ENCODE measurements at regions not wholly inside any gene's neighbourhood (a gene's known extent, or its start where the extent isn't known, plus 50 kb on each side); places are given as distances from the start of the nearest gene placed in this dataset.
"Not testable (repeated sequence)": the region's sequence is repeated elsewhere in the genome, so short reads cannot be mapped to it uniquely, and the experiment has no call there.

- not testable (repeated sequence) for DNase-seq
Observed at GRCh38 chr15:92768131-92768530, 112.6 kb upstream of the FAM174B start.

- DNase-seq: no peak
Observed at GRCh38 chr15:92770641-92771040, 115.1 kb upstream of the FAM174B start.

GRCh38 chr15:92772061-92772460 is 116.5 kb upstream of the FAM174B start:
- DNase-seq: no peak

DNA sequence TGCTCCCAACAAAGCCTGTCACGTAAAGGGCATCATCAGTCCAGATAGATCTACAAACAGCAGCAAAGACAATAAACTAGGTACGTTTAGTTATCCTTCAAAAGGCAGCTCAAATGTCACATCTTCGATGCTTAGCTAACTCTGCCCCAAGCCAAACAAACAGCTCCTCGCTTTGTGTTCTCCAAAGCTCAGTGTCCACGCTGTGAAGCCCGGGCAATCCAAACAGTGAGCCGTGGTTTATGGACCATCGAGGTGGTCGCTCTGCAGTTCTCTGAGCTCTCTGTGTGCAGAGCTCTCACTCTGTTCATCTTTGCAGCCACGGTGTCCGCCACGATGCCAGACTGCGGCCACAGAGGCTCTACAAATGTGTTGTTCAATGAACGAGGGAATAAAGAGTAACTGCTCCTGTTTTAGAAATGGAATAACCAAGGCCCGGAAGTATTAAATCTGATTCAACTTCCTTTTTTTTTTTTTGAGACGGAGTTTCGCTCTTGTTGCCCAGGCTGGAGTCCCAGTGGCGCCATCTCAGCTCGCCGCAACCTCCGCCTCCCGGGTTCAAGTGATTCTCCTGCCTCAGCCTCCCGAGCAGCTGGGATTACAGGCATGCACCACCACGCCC is 117.2 kb upstream of the FAM174B start:
- no peak for DNase-seq

DNA sequence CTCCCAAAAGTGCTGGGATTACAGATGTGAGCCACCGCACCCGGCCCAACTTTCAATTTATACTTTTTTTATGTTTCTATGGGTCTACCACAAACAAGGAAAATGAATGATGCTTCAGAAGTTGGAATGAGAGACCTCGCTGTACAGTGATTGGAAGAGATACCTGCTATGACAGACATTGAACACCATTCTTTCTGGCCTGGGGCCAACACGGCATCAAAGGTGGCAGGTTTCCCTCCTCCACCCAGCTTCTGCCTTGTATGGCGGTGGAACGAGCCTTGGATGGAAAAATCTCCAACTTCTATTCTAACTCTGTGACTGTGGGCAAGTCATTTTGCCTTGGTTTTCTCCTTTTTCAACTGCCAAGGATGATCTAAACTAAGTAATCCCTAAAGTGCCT is 117.8 kb upstream of the FAM174B start:
- DNase-seq: no peak

DNA sequence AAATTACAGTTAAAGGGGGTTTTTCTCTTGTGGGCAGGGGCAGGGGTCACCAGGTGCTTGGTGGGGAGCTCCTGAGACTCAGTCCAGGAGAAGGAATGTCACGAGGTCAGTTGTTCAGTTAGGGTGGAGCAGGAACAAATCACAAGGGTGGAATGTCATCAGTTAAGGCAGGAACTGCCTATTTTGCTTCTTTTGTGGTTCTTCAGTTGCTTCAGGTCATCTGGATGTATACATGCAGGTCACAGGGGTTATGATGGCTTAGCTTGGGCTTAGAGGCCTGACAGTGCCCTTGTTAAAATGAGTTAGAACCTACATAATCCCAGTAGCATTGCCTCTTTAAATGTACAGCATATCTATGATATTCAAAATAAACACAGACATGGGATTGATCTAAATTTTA is 120.2 kb upstream of the CHD2 start:
- no peak for DNase-seq

DNA sequence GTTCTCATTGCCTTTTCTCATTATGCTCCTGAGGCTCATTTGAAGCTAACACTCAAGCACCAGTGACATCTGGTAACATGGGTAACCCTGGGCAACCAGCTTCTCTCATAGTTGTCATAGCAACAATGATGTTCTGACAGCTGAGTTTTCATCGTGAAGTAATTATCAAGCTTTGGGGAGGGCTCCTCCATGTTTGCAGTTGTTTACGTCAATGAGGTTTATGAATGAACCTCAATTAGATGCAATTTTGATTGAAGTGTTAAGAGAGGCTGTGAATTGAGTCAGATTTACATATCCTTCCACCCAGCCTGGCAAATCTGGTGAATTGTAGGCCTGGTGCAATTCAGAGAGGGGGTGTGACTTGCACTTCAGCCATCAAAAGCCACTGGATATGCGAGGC is 119.3 kb upstream of the CHD2 start:
- DNase-seq: no peak

- no peak for DNase-seq
Observed at GRCh38 chr15:92781925-92782453, 118.1 kb upstream of the CHD2 start.

DNA sequence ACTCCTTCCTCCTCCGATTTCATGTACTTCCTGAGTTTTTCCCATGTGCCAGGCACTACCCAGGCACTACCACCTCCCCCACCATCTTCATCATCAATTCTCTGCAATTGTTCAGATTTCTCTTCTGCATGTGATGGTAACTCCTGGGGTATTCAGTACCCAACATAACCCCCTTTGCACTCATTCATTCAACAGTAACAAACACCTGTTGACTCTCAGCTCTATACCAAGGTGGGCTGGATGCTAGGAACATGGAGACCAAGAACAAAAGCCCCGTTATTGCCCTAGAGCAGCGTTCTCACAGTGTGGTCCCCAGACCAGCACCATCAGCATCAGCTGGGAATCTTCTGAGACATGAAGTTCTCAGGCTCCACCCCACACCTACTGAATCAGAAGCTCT is 113.0 kb upstream of the CHD2 start:
- no peak for DNase-seq

DNA sequence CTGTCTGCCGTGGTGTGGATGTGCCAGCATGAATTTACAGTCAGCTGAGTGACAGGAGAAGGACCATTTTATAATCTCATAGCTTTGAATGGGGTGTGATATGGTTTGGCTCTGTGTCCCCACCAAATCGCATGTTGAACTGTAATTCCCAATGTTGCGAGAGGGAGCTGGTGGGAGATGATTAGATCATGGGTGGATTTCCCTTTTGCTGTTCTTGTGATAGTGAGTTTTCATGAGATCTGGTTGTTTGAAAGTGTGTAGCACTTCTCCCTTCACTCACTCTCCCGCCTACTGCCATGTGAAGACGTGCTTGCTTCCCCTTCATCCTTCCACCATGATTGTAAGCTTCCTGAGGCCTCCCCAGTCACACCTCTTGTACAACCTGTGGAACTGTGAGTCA is 111.9 kb upstream of the CHD2 start:
- DNase-seq: peak; percentile 26

GRCh38 chr15:92788793-92789192 is 111.3 kb upstream of the CHD2 start:
- not testable (repeated sequence) for DNase-seq

GRCh38 chr15:92796161-92796611 is 103.9 kb upstream of the CHD2 start:
- DNase-seq: no peak

- peak; percentile 93 for DNase-seq
Observed at GRCh38 chr15:92797168-92798052, 102.7 kb upstream of the CHD2 start.

DNA sequence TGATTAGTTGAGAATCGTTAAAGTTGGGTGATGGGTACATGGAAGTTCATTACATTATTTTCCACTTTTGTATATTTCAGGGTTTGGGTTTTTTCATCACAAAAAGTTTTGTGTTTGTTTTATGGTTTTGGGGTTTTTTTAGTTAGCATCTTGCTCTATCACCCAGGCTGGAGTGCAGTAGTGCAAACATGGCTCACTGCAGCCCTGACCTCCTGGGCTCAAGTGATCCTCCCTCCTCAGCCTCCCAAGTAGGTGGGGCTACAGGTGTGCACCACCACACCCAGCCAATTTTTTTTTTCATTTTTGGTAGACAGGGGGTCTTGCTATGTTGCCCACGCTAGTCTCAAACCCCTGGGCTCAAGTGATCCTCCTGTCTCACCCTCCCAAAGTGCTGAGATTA is 100.1 kb upstream of the CHD2 start:
- DNase-seq: no peak

DNA sequence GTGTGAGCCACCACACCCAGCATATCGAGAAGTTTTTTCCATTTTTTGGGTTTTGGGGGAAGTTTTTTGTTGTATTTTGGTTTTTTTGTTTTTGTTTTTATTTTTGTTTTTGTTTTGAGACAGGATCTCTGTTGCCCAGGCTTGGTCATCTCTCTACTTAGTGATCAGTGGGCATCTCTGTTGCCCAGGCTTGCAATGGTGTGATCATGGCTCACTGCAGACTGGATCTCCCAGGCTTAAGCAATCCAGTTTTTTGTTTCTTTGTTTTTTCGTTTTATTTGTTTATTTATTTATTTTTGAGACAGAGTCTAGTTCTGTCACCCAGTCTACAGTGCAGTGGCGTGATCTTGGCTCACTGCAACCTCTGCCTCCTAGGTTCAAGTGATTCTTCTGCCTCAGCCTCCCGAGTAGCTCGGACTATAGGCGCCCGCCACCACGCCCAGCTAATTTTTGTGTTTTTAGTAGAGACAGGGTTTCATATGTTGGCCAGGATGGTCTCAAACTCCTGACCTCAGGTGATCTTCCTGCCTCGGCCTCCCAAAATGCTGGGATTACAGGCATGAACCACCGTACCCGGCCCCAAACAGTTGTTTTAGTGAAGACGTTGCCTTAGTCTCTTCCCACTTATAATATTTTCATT is 99.6 kb upstream of the CHD2 start:
- peak; percentile 39 for DNase-seq

DNA sequence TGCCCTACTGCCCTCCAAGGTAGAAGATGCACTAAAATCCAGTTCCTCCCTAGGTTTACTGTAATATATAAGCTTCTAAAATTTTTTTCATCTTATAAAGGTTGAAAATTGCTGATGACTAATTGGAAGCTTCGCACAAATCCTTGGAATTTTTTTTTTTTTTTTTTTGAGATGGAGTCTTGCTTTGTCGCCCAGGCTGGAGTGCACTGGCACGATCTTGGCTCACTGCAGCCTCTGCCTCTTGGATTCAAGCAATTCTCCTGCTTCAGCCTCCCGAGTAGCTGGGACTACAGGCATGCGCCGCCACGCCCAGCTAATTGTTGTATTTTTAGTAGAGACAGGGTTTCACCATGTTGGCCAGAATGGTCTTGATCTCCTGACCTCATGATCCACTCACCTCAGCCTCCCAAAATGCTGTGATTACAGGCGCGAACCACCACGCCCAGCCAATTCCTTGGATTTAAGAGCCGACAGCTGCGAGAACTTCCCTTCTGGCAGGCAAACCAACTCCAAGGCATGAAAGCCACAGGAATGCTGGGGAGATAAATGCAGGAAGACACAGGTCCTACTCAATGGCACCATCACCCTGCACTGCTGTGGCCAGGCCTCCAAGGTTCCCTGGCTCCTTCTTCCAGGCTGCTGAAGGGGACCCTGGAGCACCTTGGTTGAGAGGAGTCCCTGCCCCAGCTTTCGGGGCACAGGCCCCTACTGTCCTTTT is 98.9 kb upstream of the CHD2 start:
- not testable (repeated sequence) for DNase-seq

DNA sequence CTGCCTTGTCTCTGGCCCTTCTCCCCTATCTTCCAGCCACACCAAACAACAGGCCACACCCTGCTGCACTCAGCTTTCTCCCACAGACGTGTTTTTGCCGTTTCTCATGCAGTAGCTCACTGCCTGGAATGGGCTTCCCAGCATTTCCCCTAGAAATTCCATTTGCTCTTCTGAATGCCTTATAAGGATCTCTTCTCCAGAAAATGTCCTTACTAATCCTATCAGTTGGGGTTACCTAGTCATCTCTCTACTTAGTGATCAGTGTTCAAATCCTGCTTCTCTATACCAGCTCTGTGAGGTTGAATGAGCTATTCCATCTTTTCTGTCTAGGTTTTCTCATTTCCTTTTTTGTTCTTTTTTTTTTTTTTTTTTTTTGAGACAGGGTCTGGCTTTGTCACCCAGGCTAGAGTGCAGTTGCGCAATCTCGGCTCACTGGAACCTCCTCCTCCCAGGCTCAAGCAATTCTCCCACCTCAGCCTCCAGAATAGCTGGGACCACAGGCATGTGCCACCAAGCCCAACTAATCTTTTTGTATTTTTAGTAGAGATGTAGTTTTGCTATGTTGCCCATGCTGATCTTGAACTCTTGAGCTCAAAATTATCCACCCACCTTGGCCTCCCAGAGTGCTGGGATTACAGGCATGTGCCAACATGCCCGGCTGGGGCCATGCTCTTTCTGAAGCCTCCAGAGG is 98.2 kb upstream of the CHD2 start:
- peak; percentile 79 for DNase-seq

GRCh38 chr15:92803536-92803851 is 96.6 kb upstream of the CHD2 start:
- DNase-seq: no peak

DNA sequence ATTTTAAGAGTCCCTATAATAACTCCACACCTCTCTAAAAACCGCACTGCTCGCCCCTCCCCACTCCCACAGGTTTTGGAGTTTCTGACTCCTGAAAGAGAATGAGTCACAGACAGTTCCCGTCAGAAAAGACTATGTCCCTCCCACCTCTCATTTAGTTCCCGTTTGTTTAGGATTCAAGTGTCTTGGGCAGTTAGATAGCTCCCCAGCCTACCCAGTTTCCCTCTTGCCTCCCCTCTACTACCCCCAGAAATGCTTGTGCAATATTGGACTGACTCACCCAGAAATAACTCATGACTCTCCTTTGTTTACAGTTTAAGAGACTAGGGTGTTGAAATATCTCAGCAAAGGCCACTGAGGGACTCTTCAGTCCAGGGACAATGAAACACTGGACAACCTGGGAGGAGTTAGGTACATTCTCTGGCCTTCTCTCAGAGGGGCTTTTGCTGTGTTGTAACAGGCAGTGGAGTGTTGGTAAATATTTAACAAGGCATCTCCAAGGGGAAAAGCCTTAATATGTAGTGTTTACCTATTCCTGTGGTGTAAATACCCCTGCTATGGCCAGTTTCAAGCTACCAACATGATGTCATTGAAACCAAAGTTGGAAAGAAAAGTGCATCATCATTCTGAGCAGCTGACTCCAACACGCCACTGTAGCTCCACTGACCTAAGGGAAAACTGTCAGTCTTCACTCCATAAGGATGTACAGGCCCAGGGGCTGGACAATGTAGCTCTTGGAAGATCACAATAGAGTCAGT is 96.1 kb upstream of the CHD2 start:
- DNase-seq: peak; percentile 99

GRCh38 chr15:92804610-92804936 is 95.6 kb upstream of the CHD2 start:
- DNase-seq: not testable (repeated sequence)

- no peak for DNase-seq
Observed at GRCh38 chr15:92805080-92805690, 94.9 kb upstream of the CHD2 start.
